Stomach (tissue), 4 donors: ENCODE measurements at regions not wholly inside any gene's neighbourhood (a gene's known extent, or its start where the extent isn't known, plus 50 kb on each side); places are given as distances from the start of the nearest gene placed in this dataset.
"Not testable (repeated sequence)": the region's sequence is repeated elsewhere in the genome, so short reads cannot be mapped to it uniquely, and the experiment has no call there.

Source experiments
- EP300 ChIP-seq: sonication (generic); formaldehyde crosslinking; IDR thresholded peaks from one replicate; pipeline ENCODE4 v1.6.1; 2017; ENCODE audit warnings: antibody characterized with exemption
- POLR2A ChIP-seq, 4 donors: fragments of 450-650 bp; IDR thresholded peaks; one replicate each; pipeline ENCODE4 v1.6.1; 2016; ENCODE audit warnings: antibody characterized with exemption in 4 of 4, control low read depth in 2 of 4, mild to moderate bottlenecking in 1 of 4, moderate library complexity in 1 of 4
- POLR2AphosphoS5 ChIP-seq, 3 donors: sonication (generic); formaldehyde crosslinking; IDR thresholded peaks; one replicate each; pipeline ENCODE4 v1.6.1; 2016; ENCODE audit warnings: antibody characterized with exemption in 3 of 3
- TF ChIP-seq, protein P1 (sequence below), 7 experiments: fragments of 450-650 bp in 4 of 7; fragments of 200-600 bp in 3 of 7; sonication (generic) in 3 of 7; IDR thresholded peaks; one replicate each; pipeline ENCODE4 v1.5.1; 2016 to 2019; ENCODE audit warnings: antibody characterized with exemption in 7 of 7, control low read depth in 2 of 7, mild to moderate bottlenecking in 1 of 7

DNA sequence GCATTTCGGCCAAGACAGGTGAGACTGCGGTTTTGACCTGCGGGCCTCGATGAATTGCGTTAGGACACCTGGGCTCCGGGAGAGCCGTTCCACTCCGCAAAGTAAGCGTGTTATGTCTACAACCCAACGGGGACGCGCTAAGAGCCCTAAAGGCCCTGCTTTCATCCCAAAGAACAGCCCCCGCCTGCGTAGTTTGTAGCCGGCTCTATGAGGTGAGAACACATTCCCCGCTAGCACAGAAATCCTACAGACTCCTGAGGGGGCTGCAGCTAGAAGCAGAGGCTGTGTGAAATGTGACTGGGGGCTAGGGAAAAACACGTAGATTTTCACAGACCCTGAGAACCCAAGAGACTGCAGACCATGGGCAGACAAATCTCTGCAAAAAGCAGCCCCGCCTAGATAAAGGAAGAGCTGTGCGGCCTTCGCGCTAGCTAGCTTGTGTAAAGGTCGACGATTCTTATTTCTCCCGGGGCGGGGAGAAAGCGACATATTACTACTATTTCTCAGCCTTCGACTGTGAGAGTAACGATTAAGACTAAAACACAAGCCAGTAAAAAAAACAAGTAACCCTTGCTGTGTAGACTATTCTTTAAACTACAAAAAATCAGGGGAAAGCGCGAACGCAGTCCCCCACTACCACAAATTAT lies 242.9 kb downstream of the FAM72C start:
- TF ChIP-seq, protein P1, sequence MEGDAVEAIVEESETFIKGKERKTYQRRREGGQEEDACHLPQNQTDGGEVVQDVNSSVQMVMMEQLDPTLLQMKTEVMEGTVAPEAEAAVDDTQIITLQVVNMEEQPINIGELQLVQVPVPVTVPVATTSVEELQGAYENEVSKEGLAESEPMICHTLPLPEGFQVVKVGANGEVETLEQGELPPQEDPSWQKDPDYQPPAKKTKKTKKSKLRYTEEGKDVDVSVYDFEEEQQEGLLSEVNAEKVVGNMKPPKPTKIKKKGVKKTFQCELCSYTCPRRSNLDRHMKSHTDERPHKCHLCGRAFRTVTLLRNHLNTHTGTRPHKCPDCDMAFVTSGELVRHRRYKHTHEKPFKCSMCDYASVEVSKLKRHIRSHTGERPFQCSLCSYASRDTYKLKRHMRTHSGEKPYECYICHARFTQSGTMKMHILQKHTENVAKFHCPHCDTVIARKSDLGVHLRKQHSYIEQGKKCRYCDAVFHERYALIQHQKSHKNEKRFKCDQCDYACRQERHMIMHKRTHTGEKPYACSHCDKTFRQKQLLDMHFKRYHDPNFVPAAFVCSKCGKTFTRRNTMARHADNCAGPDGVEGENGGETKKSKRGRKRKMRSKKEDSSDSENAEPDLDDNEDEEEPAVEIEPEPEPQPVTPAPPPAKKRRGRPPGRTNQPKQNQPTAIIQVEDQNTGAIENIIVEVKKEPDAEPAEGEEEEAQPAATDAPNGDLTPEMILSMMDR (IDR thresholded peaks at IDR 0.05): not testable (repeated sequence)
- not testable (repeated sequence) for TF ChIP-seq POLR2A (IDR thresholded peaks at IDR 0.05); POLR2AphosphoS5 (IDR thresholded peaks at IDR 0.05); EP300
